AG10803 (cell line): ENCODE measurements at regions not wholly inside any gene's neighbourhood (a gene's known extent, or its start where the extent isn't known, plus 50 kb on each side); places are given as distances from the start of the nearest gene placed in this dataset.

Source experiments
- DNase-seq: peaks from one replicate; pipeline ENCODE4 v3.0.0; 2010; ENCODE audit warnings: low read depth
- H3K4me3 ChIP-seq: 2 replicates; pipeline ENCODE4 v1.5.1; 2011; ENCODE audit warnings: mild to moderate bottlenecking, low read length, control low read depth
- CTCF ChIP-seq: conservative IDR thresholded peaks from 2 replicates; pipeline ENCODE4 v1.5.1; 2011; ENCODE audit warnings: mild to moderate bottlenecking, low read length, control low read depth, inconsistent platforms

GRCh38 chr9:75713335-75713734 is 177.1 kb upstream of the PCSK5 start:
- H3K4me3 ChIP-seq: no peak overlapping the region
- DNase-seq: no peak
- TF ChIP-seq CTCF: no peak

GRCh38 chr9:75715360-75715759 is 175.1 kb upstream of the PCSK5 start:
- H3K4me3 ChIP-seq: no peak overlapping the region
- no peak for DNase-seq
- no peak for TF ChIP-seq CTCF

GRCh38 chr9:75718677-75719076 is 171.8 kb upstream of the PCSK5 start:
- DNase-seq: no peak
- H3K4me3 ChIP-seq: no peak overlapping the region
- TF ChIP-seq CTCF: no peak

- TF ChIP-seq CTCF: no peak
- H3K4me3 ChIP-seq: no peak overlapping the region
- DNase-seq: no peak
Measured at GRCh38 chr9:75728391-75728790, 162.1 kb upstream of the PCSK5 start.

- TF ChIP-seq CTCF: no peak
- DNase-seq: no peak
- no peak overlapping the region for H3K4me3 ChIP-seq
Measured at GRCh38 chr9:75734802-75735201, 155.7 kb upstream of the PCSK5 start.

GRCh38 chr9:75739884-75740611 is 150.4 kb upstream of the PCSK5 start:
- no peak for TF ChIP-seq CTCF
- no peak for DNase-seq
- no peak overlapping the region for H3K4me3 ChIP-seq

- TF ChIP-seq CTCF: no peak
- no peak for DNase-seq
- no peak overlapping the region for H3K4me3 ChIP-seq
Measured at GRCh38 chr9:75743855-75744254, 146.6 kb upstream of the PCSK5 start.
